Transverse colon (tissue), 3 donors: ENCODE measurements at regions not wholly inside any gene's neighbourhood (a gene's known extent, or its start where the extent isn't known, plus 50 kb on each side); places are given as distances from the start of the nearest gene placed in this dataset.

Experiments
- CTCF ChIP-seq, 5 experiments: fragments of 200-600 bp in 3 of 5; fragments of 450-650 bp in 2 of 5; sonication (generic) in 3 of 5; IDR thresholded peaks; 1 replicate in 2 of 5; 2 replicates in 3 of 5; pipeline ENCODE4 v1.5.1; 2016 to 2017; ENCODE audit warnings: antibody characterized with exemption in 5 of 5, inconsistent platforms in 3 of 5, mild to moderate bottlenecking in 2 of 5, moderate library complexity in 1 of 5
- EP300 ChIP-seq: sonication (generic); formaldehyde crosslinking; IDR thresholded peaks from one replicate; pipeline ENCODE4 v1.6.1; 2017; ENCODE audit warnings: antibody characterized with exemption, low read depth
- POLR2A ChIP-seq: fragments of 450-650 bp; IDR thresholded peaks from one replicate; pipeline ENCODE4 v1.6.1; 2016; ENCODE audit warnings: antibody characterized with exemption, mild to moderate bottlenecking, moderate library complexity

- TF ChIP-seq CTCF (IDR thresholded peaks at IDR 0.05) (no peak), POLR2A (no peak), EP300 (no peak)
Observed at GRCh38 chr11:110808248-110808647, 96.0 kb upstream of the ARHGAP20 start.
